Endothelial cell of umbilical vein (primary cell): ENCODE measurements at regions not wholly inside any gene's neighbourhood (a gene's known extent, or its start where the extent isn't known, plus 50 kb on each side); places are given as distances from the start of the nearest gene placed in this dataset.

Source experiments
- BruUV-seq: library from RNA; stranded (reverse); fragments of 400-500 nt; replicated peaks from 2 replicates; lab custom pipeline; 2021; lab: Mats Ljungman, UMichigan
- CTCF ChIA-PET: fragments of 300-600, 350-600 bp; sonication (Branson Sonifier 250); formaldehyde crosslinking; loops from one replicate; lab custom pipeline; 2021; ENCODE audit warnings: antibody characterized with exemption, inconsistent platforms; lab: Charles Lee
- POLR2A ChIA-PET: fragments of 300-600, 350-600 bp; sonication (Branson Sonifier 250); formaldehyde crosslinking; loops from one replicate; lab custom pipeline; 2021; ENCODE audit warnings: antibody characterized with exemption, inconsistent platforms; lab: Charles Lee
- DNase-seq: peaks from one replicate; pipeline ENCODE4 v3.0.0-alpha.2; 2011; ENCODE audit warnings: low read depth, low spot score
- FAIRE-seq: peaks from 2 replicates; lab custom pipeline; 2011; peaks lifted over from hg19 to GRCh38; lab: Jason Lieb, UNC
- H2AFZ ChIP-seq: 2 replicates; pipeline ENCODE4 v1.6.0; 2012; ENCODE audit warnings: low read depth, low read length, control low read depth, inconsistent platforms
- H3K27ac ChIP-seq: 2 replicates; pipeline ENCODE4 v1.5.1; 2011; ENCODE audit warnings: low read depth, mild to moderate bottlenecking, control low read depth, low read length, moderate library complexity; ENCODE audit not compliant: insufficient read depth
- H3K27me3 ChIP-seq, 2 experiments: 2 replicates each; pipeline versions ENCODE4 v1.6.0 to v1.6.1; 2011; ENCODE audit warnings: low read length in 2 of 2, mixed read lengths in 1 of 2; ENCODE audit not compliant: control insufficient read depth in 2 of 2, insufficient read depth in 2 of 2
- H3K36me3 ChIP-seq, 2 experiments: 2 replicates in 1 of 2; 3 replicates in 1 of 2; pipeline ENCODE4 v1.5.1; 2011; ENCODE audit warnings: low read length in 2 of 2, mild to moderate bottlenecking in 1 of 2, moderate library complexity in 1 of 2; ENCODE audit not compliant: control insufficient read depth in 2 of 2, insufficient read depth in 2 of 2; ENCODE audit errors: extremely low read depth in 1 of 2
- H3K4me1 ChIP-seq: 3 replicates; pipeline ENCODE4 v1.5.1; 2011; ENCODE audit warnings: mild to moderate bottlenecking, low read length; ENCODE audit not compliant: control insufficient read depth, insufficient read depth; ENCODE audit errors: extremely low read depth
- H3K4me2 ChIP-seq: 2 replicates; pipeline ENCODE4 v1.6.1; 2011; ENCODE audit warnings: low read length, control low read depth, mixed read lengths; ENCODE audit not compliant: insufficient read depth
- H3K4me3 ChIP-seq, 3 experiments: fragments of 200-600 bp in 1 of 3; sonication (generic), shearing (Covaris generic) in 1 of 3; replicated peaks in 1 of 3; 2 replicates each; pipeline ENCODE4 v1.5.1; 2011 to 2016; ENCODE audit warnings: control low read depth in 3 of 3, low read length in 3 of 3, mild to moderate bottlenecking in 2 of 3, inconsistent platforms in 1 of 3, low read depth in 1 of 3, moderate library complexity in 1 of 3; ENCODE audit not compliant: insufficient read depth in 1 of 3
- H3K79me2 ChIP-seq: 2 replicates; pipeline ENCODE4 v1.6.0; 2012; ENCODE audit warnings: low read length, inconsistent platforms; ENCODE audit not compliant: control insufficient read depth, insufficient read depth
- H3K9ac ChIP-seq: replicated peaks from 2 replicates; pipeline ENCODE3; 2011; ENCODE audit warnings: low read length, control low read depth; ENCODE audit not compliant: insufficient read depth; ENCODE audit errors: extremely low read depth
- H3K9me1 ChIP-seq: replicated peaks from 3 replicates; pipeline ENCODE4 v1.6.0; 2011; ENCODE audit warnings: mild to moderate bottlenecking, low read length; ENCODE audit not compliant: control insufficient read depth, insufficient read depth; ENCODE audit errors: extremely low read depth
- H3K9me3 ChIP-seq: replicated peaks from 2 replicates; pipeline ENCODE4 v1.5.1; 2012; ENCODE audit warnings: low read length, inconsistent platforms; ENCODE audit not compliant: control insufficient read depth, insufficient read depth
- H4K20me1 ChIP-seq: replicated peaks from 2 replicates; pipeline ENCODE3; 2011; ENCODE audit warnings: mild to moderate bottlenecking, low read length; ENCODE audit not compliant: control insufficient read depth, insufficient read depth; ENCODE audit errors: extremely low read depth
- EZH2 ChIP-seq: IDR thresholded peaks from 2 replicates; pipeline ENCODE4 v1.6.1; 2012; ENCODE audit warnings: borderline replicate concordance, low read depth, mild to moderate bottlenecking, moderate library complexity, low read length, inconsistent platforms; ENCODE audit not compliant: severe bottlenecking
- FOS ChIP-seq: IDR thresholded peaks from 2 replicates; pipeline ENCODE4 v1.6.1; 2011; ENCODE audit warnings: mild to moderate bottlenecking, low read length, moderate library complexity, borderline replicate concordance; ENCODE audit not compliant: insufficient read depth
- GATA2 ChIP-seq: IDR thresholded peaks from 2 replicates; pipeline ENCODE4 v1.7.0; 2011; ENCODE audit warnings: low read depth, mild to moderate bottlenecking, moderate library complexity, mixed read lengths, low read length; ENCODE audit not compliant: insufficient read length, insufficient read depth
- JUN ChIP-seq: IDR thresholded peaks from 2 replicates; pipeline ENCODE4 v1.6.1; 2011; ENCODE audit warnings: borderline replicate concordance, low read depth; ENCODE audit not compliant: insufficient read length, insufficient read depth
- MYC ChIP-seq: IDR thresholded peaks from one replicate; pipeline ENCODE4 v1.6.1; 2011; ENCODE audit warnings: mild to moderate bottlenecking, low read depth, low read length
- POLR2A ChIP-seq: IDR thresholded peaks from 2 replicates; pipeline ENCODE4 v1.6.1; 2012; ENCODE audit warnings: low read depth, mild to moderate bottlenecking, control low read depth, low read length
- POLR2AphosphoS5 ChIP-seq: IDR thresholded peaks from 2 replicates; pipeline ENCODE4 v1.6.1; 2012; ENCODE audit warnings: low read depth, mild to moderate bottlenecking, control low read depth, low read length, moderate library complexity; ENCODE audit not compliant: insufficient read depth
- dilution Hi-C: fragments of 300-500 bp; cut with MboI; formaldehyde crosslinking; loops from one replicate; pipeline ENCODE4 v1.15.0; 2019; ENCODE audit warnings: low sequenced_read_pairs; ENCODE audit not compliant: extremely low pct_ligation_motif_present
- intact Hi-C: fragments of 100-400 bp; cut with micrococcal nuclease; formaldehyde crosslinking; loops from one replicate; pipeline ENCODE4 v1.10.0; 2022
- TF ChIP-seq, protein P1 (sequence below): IDR thresholded peaks from 2 replicates; pipeline ENCODE4 v1.6.1; 2011; ENCODE audit not compliant: insufficient read depth, insufficient read length
- TF ChIP-seq, protein P2 (sequence below), 2 donors: IDR thresholded peaks; 1 replicate in 1 of 2; 2 replicates in 1 of 2; pipeline ENCODE4 v1.5.1; 2011; ENCODE audit warnings: low read length in 2 of 2, mild to moderate bottlenecking in 2 of 2, moderate library complexity in 2 of 2, control low read depth in 1 of 2, inconsistent platforms in 1 of 2, low read depth in 1 of 2; ENCODE audit not compliant: insufficient read depth in 1 of 2; ENCODE audit errors: extremely low read depth in 1 of 2

DNA sequence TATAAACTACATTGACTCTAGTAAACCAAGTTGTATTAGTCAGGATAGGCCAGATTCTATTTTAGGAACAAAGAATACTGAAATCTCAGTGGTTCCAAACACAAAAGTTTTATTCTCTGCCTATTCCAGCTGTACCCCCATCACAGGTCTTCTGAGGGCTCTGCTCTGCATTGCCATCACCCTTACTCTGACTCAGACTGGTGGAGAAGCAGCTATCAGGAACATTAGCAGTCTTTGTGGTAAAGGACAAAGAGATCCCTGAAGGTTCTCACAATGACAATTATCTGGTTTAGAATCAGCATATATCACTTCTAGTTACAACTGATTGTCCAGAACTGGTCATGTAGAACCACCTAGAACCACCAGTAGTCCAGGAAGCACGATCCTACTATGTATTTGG, 251.1 kb downstream of the GLUD2 start:
- intact Hi-C loops (no loop called here), dilution Hi-C loops (no loop called here)
- FAIRE-seq: no peak

More for the DNA sequence above, 251.1 kb downstream of the GLUD2 start:
- Histone ChIP-seq H3K36me3 (no peaks in the 10 kb centered on the region), H3K9ac (no peak overlapping the region), H3K27me3 (no peaks in the 10 kb centered on the region), H3K4me3 (no peak overlapping the region), H3K79me2 (no peaks in the 10 kb centered on the region), H3K4me1 (no peaks in the 10 kb centered on the region), H2AFZ (no peak overlapping the region), H3K4me2 (no peak overlapping the region), H3K9me3 (no peaks in the 10 kb centered on the region), H4K20me1 (no peaks in the 10 kb centered on the region), H3K27ac (no peak overlapping the region), H3K9me1 (no peaks in the 10 kb centered on the region)
- CTCF ChIA-PET: no interaction called here
- TF ChIP-seq, protein P1, sequence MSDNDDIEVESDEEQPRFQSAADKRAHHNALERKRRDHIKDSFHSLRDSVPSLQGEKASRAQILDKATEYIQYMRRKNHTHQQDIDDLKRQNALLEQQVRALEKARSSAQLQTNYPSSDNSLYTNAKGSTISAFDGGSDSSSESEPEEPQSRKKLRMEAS: no peak
- TF ChIP-seq EZH2 (no peak), FOS (no peak), MYC (no peak), JUN (no peak), POLR2A (no peak), GATA2 (no peak), POLR2AphosphoS5 (no peak)
- TF ChIP-seq, protein P2, sequence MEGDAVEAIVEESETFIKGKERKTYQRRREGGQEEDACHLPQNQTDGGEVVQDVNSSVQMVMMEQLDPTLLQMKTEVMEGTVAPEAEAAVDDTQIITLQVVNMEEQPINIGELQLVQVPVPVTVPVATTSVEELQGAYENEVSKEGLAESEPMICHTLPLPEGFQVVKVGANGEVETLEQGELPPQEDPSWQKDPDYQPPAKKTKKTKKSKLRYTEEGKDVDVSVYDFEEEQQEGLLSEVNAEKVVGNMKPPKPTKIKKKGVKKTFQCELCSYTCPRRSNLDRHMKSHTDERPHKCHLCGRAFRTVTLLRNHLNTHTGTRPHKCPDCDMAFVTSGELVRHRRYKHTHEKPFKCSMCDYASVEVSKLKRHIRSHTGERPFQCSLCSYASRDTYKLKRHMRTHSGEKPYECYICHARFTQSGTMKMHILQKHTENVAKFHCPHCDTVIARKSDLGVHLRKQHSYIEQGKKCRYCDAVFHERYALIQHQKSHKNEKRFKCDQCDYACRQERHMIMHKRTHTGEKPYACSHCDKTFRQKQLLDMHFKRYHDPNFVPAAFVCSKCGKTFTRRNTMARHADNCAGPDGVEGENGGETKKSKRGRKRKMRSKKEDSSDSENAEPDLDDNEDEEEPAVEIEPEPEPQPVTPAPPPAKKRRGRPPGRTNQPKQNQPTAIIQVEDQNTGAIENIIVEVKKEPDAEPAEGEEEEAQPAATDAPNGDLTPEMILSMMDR (IDR thresholded peaks at IDR 0.05; ENCODE audit: extremely low read depth in 1 of 2, insufficient read depth in 1 of 2, low read depth in 1 of 2, low read length in 2 of 2): no peak
- POLR2A ChIA-PET: no interaction called here
- BruUV-seq: no TSS peak
- no peak for DNase-seq
